Testis (tissue), 2 donors: ENCODE measurements at regions not wholly inside any gene's neighbourhood (a gene's known extent, or its start where the extent isn't known, plus 50 kb on each side); places are given as distances from the start of the nearest gene placed in this dataset.

ENCODE experiments used
- CTCF ChIP-seq, 3 experiments: fragments of 450-650 bp in 2 of 3; fragments of 200-600 bp in 1 of 3; sonication (generic) in 1 of 3; IDR thresholded peaks; one replicate each; pipeline ENCODE4 v1.5.1; 2016 to 2019; ENCODE audit warnings: antibody characterized with exemption in 3 of 3, mild to moderate bottlenecking in 2 of 3, moderate library complexity in 1 of 3
- POLR2A ChIP-seq: fragments of 450-650 bp; IDR thresholded peaks from one replicate; pipeline ENCODE4 v1.6.1; 2017; ENCODE audit warnings: antibody characterized with exemption, mild to moderate bottlenecking, moderate library complexity

- TF ChIP-seq CTCF (IDR thresholded peaks at IDR 0.05) (no peak), POLR2A (no peak)
Observed at GRCh38 chr6:147911057-147911456, 402.6 kb downstream of the SAMD5 start.
